NCI-H2107 (cell line): ENCODE measurements at regions not wholly inside any gene's neighbourhood (a gene's known extent, or its start where the extent isn't known, plus 50 kb on each side); places are given as distances from the start of the nearest gene placed in this dataset.
"Not testable (repeated sequence)": the region's sequence is repeated elsewhere in the genome, so short reads cannot be mapped to it uniquely, and the experiment has no call there.

Source experiments
- DNase-seq: peaks from one replicate; lab custom pipeline; 2025; lab: John Stamatoyannopoulos, UW

DNA sequence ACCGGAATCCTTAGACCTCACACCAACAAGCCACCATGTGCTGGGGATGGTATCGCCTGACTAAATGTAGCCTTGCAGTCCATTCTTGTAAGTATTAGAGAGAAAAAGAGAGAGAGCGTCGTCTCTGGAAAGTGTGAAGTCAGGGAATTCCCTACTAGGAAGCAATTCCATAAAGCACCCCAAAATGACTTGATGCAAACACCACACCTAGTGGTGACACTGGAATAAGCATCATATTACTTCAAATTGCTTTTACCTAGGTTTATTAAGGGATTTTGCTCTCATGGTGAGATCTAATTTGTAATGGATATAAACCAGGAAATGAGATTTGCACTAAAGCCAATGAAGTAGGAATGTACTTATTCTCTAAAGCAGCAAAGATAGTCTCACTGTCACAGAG, 111.4 kb upstream of the METTL9 start:
- not testable (repeated sequence) for DNase-seq

DNA sequence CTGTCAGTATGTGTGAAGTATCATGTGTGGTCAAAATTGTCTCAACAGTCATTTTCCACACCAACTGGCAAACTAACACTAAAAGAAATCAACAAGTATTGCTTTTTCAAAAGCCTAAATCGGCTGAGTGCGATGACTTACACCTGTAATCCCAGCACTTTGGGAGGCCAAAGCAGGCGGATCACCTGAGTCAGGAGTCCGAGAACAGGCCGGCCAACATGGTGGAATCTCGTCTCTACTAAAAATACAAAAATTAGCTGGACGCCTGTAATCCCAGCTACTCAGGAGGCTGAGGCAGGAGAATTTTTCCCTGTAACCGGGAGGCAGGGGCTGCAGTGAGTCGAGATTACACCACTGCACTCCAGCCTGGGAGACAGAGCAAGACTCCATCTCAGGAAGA, 100.3 kb upstream of the METTL9 start:
- not testable (repeated sequence) for DNase-seq

DNA sequence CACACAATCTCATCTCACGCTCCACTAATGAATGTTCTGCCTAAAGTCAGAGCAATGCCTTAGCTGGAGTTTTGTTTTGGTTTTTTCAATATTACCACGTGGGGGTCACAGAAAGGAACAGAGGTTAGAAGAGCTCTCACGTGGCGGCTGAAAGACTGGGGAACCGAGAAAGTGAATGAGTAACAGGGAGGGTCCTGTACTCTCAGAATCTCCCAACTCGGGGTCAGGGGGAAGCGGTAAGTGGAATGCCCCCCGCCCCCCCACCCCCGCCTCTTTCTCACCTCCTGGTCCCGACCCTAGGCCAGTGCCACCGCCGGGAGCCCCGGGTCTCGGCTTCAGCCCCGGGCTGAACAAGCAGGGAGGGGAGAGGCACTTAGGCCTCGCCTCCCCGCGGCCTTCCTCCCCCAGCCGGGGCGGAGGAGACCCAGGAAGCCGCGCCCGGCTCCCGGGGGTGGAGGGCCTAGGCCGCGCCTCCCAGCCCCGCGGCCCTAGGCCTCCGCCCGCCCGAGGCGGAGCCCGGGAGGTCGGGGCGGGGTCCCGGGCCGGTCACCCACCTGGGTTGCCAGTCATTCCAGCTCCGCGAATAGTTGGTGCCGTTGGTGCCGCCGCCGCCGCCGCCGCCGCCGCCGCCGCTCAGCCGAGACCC, 98.0 kb upstream of the METTL9 start:
- DNase-seq = not testable (repeated sequence)

DNA sequence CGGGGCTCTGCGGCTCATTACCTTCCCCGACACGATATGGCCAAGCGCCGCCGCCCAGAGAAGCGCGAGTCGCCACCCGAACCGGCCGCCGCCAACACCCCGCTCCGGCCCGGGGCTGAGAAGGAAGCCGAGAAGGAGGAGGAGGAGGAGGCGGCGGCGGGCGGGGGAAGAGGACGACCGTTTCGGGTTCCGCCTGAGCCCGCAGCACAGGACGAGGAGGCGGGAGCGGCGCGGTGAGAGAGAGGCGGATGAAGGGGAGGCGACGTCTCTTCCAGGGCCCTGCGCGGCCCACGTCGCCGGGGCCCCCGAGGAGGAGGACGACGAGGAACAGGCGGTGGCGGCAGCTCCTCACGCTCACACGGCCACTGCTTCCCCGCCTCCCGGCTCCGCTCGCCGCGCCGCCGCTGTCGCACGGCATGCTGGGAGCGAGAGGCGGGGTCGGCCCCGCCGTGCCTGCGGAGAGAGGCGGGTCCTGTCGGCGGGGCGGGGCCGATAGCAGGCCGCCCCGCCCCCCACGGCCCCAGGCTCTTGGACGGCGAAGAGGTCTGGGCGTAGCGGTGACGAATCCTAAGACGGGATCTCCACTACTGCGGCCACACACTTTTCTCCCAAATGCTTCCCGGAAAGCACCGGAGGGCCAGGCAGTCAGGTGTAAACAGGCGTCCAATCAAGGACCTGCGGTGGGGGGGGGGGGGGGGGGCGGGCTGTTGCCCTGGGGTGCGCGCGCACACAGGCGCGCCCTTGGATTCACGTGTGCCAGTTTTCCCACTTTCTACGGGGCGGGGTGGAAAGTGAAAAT, 97.3 kb upstream of the METTL9 start:
- DNase-seq = peak; percentile 68

DNA sequence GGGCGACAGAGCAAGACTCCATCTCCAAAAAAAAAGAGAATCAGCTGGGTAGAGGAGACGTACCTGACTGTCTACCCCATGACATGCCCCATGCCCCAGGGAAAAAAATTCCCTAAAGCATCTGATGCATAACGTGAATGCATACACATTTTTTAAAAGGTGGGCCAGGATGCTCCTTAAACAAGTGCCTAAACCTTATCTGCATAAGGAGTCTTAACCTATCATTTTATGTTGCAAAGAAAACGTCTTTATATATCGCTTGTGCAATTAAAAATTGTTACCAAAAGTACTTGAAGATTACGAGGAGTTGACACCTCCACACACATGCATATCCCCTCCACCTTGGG, 95.8 kb upstream of the METTL9 start:
- DNase-seq = not testable (repeated sequence)

DNA sequence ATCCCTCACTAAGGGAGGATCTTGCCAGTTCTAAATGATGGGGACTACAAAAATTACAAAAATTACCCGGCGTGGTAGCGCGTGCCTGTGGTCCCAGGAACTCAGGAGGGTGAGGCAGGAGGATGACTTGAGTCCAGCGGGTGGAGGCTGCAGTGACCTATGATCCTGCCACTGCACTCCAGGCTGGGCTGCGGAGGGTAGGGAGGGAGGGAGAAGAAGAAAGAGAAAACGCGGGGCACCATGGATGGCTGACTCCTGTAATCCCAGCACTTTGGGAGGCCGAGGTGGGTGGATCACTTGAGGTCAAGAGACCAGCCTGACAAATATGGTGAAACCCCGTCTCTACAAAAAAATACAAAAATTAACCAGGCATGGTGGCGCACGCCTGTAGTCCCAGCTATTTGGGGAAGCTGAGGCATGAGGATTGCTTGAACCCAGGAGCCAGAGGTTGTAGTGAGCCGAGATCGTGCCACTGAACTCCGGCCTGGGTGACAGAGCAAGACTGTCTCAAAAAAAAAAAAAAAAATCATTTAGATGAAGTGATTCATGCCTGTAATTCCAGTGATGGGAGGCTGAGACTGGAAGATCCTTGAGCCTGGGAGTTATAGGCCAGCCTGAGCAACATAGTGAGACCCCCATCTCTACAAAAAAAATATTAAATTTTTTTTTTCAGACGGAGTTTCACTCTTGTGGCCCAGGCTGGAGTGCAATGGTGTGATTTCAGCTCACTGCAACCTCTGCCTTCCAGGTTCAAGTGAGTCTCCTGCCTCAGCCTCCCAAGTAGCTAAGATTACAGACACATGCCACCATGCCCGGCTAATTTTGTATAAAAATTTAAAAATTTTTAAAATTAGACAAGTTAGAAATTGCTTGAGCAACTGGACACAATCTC, 95.2 kb upstream of the METTL9 start:
- DNase-seq = not testable (repeated sequence)

DNA sequence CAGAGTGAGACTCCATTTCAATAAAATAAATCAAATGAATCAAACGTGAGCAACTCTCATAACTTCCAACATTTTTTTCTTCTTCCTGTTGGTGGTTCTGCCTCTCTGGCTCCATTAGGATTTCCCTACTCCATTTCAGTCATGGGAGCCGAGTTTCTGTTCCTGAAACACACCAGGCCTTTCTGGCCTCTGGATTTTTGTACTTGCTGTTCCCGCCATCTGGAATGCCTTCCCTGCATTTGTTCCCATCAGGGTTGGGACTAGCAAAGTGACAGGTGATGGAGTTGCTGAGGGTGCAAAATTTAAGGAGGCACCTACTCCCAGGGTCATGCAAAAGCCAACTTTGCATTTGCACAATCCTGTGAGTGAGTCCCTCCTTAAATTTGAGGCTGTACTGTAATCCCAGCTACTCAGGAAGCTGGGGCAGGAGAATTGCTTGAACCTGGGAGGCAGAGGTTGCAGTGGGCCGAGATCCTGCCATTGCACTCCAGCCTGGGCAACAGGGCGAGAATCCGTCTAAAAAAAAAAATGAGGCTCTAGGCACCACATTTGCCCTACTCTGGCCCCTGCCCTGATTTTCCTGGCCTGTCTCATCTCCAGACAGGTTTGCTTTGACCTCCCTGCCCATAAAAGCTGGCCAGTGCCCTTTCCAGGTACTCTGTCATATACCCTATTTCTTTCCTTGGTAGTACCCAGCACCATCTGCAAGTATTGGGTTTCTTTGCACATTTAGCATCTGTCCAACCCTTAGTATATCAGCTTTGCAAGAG, 93.4 kb upstream of the METTL9 start:
- not testable (repeated sequence) for DNase-seq

DNA sequence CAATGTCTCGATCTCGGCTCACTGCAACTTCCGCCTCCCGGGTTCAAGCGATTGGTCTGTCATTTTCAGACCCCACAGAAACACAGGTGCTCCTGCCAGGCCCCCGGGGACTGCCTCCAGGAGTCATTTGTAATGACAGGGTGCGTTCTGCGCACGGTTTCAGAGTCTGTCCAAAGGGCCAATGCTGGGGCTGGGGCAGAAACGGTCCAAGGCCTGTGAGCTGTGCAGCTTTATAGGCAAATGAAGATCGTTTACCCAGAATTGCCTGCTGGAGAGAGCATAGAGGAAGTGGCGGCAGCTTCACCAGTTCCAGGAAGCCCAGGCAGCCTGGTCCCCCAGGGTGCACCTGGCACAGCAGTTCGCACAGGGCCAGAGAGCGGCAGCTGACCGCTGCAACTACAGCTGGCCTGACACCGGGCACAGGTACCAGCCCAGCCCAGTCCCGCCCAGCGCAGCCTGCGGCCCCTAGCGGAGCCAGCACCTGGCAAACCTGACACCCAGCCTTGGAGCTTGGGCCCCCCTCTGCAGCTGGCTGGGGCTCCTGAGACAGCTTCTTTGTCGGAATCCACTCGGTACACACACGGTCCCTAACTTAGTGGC, 92.4 kb upstream of the METTL9 start:
- not testable (repeated sequence) for DNase-seq

DNA sequence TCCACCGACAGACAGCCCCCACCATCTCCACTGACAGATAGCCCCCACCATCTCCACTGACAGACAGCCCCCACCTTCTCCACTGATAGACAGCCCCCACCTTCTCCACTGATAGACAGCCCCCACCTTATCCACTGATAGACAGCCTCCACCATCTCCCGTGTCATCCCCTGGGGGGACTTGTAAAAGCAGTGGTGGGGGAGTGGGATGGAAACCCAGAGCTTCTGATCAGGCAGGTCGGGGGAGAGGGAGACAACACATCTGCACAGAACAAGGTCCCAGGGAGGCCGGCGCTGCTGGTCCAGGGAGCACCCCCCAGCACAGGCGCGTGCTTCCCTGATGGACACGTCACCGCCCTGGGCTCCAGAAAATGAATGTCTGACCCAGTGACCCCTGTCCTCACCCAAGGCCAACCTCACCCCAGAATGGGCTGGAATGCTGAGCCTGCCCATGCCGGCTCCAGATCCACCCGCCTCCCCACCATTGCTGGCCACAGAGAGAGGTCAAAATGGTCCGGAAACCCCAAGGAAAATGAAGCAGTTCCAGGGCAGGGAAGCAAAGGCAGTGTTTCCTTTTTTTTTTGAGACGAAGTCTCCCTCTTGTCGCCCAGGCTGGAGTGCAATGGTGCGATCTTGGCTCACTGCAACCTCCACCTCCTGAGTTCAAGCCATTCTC, 91.6 kb upstream of the METTL9 start:
- not testable (repeated sequence) for DNase-seq

DNA sequence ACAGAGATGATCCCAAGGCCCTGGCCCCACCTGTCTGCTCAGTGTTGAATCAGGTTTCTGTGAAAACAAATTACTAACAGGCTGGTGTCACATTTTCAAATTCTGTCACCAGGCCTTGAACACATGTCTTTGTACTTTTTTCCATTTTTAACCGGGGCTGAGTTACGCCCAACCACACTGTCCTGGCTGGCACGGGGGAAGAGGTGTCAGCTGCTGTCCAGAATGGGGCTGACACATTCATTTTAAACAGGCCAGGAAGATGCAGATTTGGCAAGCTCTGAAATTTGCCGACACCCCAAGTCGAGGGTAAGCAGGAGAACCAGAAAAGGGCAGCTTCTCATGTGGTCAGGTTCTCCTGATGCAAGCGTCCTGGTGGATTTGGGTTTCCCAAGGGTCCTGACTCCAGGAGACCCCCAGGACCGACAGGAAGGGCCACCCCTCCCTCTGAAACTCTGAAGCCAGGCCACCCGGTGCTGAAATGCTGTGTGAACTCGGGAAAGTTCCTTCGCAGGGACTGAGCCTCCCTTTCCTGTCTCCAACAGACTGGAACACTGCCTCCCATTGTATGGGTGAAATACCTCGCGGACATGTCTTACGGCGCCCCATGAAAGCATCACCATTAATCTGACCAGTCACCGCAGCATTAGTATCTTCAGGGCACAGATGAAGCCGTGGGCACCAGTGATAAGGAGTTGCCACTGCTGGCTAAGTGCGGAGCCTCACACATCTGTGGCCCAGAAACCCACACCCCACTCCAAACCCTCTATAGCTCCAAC, 90.5 kb upstream of the METTL9 start:
- DNase-seq = not testable (repeated sequence)

DNA sequence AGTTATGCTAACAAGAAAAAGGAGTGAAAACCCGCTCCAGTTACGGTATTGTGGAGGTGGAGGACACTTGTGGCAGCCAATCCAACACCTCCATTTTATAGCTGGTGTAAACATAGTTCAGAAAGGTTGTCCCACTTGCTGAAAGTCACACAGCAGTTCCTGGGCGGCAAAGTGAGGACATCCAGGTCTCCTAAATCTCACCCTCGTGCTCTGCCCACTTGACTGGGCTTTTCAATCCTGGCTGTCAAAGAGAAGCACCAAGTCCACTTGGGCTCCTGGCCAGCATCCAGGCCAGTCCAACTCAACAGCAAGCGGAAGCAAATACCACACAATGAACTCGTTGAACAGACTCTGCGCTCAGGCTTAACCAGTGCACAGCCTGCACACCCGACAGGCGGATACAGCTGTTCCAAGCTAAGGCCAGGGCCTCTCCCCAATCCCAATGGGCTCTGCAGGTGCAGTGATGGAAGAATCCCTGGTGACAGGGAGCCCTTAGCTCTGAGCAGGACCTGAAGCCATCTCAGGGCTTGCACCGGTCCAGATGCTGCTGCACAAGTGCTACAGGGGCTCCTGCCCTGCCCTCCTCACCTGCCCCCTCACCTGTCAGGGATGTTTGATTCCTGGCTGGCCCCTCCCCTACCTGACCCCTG, 89.8 kb upstream of the METTL9 start:
- not testable (repeated sequence) for DNase-seq

DNA sequence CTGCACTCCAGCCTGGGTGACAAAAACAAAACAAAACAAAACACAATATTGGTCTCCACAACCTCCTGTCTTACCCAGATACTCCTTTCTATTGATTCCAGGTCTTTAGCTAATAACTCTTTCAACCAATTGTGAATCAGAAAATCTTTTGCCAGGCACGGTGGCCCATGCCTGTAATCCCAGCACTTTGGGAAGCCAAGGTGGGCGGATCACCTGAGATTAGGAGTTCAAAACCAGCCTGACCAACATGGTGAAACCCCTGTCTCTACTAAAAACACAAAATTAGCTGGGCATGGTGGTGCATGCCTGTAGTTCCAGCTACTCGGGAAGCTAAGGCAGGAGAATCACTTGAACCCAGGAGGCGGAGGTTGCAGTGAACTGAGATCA, 88.5 kb upstream of the METTL9 start:
- not testable (repeated sequence) for DNase-seq

DNA sequence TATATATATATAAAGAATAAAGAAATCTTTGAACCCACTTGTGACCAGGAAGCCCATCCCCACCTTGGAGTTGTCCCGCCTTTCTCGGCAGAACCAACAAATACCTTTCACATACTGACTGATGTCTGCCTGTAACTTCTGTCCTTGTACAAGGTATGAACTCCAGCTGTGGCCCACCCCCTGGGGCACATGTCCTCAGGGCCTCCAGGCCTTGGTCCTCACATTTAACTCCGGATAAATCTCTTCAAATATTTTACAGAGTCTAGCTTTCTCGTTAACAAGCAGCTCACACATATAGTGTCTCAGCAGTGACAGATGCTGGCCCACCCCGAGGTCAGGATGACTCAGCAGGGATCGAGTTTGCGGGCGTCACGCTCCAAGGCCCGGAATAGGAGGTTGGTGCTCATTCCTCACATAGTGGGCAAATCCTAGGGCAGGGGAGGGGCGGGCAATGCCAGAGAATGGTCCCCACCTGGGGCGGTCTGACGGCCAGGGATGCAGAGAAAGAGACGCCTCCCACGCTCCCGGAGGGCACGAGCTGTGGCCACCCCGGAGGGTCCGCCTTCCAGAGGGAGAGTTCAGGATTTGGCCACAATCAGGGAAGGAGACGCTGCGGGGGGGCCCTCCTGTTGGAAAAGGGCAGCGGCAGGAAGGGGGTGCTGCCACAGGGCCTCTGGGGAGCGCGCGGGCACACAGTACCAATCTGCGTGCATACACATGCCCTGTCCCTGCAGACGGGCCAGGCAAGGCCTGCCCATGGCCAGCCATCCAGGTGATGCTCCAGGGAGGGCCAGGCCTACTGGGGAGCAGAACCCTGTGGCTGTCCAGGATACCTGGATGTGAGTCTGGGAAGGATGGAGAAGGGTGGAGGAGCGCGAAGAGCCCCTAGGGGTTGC, 87.8 kb upstream of the METTL9 start:
- not testable (repeated sequence) for DNase-seq

DNA sequence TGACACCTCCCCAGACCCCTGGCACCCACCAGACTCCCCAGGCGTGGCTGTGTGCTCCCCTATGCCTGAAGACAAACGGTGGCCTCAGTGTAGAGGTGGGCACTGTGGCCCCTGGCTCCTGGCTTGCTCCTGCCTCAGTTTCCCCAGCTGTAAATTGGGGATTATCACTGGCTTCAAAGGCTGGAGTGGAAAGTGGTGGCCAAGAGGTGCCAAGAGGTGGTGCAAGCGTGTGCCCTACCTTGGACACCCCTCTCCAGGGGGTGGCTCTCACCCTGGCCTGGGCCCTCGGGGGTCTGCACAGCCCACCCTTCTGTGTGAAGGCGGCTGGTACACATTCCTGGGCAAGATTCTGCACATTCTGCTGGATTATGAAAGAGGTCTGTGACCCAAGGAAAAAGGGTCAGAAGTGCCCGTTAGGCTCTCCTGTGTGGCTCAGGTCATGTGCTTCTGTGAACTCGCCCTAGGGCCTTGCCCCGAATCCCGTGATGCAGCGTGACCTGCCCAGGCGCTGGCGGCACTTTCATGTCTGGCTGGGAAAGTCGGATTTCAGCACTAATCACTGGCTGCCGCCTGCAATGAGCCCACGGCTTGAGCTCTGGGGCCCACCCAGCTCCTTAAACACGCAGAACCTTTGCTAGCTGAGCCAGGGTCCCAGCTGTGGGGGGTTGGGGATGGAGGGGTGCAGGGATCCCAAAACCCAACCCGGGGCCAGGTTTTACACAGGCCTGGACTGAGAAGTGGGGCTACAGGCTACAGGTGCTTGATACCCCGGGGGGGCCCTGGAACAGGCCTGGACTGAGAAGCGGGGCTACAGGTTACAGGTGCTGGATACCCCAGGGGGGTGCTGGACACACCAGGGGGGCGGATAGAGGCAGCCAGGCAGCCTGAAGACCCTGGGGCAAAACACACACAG, 86.8 kb upstream of the METTL9 start:
- DNase-seq = not testable (repeated sequence)

DNA sequence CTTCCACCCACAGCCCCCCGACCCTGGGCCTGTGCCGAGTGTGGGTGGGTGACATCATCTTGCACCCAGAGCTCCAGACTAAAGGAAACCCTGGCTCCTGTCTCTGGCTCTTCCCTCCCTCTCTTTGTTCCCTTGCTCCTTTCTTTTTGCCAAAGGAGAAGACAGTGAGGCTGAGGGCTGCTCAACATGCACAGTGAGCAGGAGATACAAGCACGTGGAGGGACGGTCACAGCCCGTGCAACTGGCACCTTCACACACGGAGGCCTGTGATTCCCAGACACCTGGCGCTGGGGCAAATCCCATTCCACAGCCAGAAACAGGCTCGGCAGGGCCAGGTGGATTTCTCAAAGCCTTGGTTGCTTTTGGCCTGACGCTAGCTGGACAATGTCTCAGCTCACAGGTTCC, 86.0 kb upstream of the METTL9 start:
- not testable (repeated sequence) for DNase-seq

DNA sequence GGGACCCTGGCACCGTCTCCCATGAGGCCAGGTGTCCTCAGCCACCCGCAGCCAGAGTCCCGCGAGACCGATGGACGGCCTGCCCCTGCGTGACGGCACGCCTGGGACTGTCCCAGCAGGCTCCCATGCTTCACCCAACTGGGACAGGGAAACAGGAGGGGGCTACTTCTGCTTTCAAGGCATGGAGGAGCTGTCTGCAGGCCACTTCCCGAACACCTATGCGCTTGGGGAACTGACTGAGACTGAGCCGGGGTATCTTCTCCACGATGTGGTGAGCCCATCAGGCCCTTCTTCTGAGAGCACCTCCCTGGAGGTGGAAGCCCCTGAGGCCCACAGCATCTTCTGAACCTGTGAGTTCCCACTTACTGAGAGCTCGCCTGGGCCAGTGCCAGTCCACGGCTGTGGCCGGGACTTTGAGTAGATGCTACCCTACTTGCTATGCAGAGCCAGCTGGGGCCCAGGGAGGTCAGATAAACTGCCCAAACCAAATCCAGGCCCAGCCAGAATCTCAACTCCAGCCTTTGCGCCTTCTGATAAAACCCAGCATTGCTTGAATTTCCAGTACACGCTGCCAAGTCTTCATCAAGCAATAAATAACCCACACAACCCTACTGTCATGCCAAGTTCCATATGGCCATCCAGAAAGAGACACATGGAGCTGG, 85.4 kb upstream of the METTL9 start:
- DNase-seq = not testable (repeated sequence)

DNA sequence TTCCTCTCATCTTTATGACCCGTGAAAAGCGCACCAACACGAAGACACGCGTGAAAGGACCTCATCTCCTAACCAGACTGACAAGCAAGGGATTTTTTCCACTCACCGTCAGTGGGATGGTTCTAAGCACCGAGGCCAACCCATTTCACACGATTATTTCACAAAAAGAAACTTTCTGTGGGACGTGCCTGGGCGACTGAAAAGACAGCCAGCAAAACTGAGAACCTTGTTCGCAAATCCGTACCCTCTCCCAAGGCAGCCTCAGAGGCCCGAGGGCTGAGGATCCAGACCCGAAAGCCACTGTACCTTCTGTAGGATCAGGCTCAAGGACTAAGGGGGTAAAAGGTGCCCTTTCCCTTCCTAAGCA, 84.9 kb upstream of the METTL9 start:
- DNase-seq = not testable (repeated sequence)
